ENCODE measurements at regions not wholly inside any gene's neighbourhood (a gene's known extent, or its start where the extent isn't known, plus 50 kb on each side); places are given as distances from the start of the nearest gene placed in this dataset.

- H3F3A ChIP-seq (ENCODE audit: insufficient read depth, low read depth), result no peaks in the 10 kb centered on the region
- H2AFZ ChIP-seq, result no peak overlapping the region
- H4K20me1 ChIP-seq (ENCODE audit: insufficient read depth), result no peaks in the 10 kb centered on the region
- H3K27ac ChIP-seq, result no peak overlapping the region
- no peaks in the 10 kb centered on the region for H3K79me2 ChIP-seq (ENCODE audit: low read depth)
- CTCF ChIA-PET, result no interaction called here
- no TSS peak for BruUV-seq (replicated peaks)
- H3K9me3 ChIP-seq (ENCODE audit: insufficient read depth, low read depth), result no peaks in the 10 kb centered on the region
- DNase-seq, result no peak
- no peaks in the 10 kb centered on the region for H3K9me2 ChIP-seq (ENCODE audit: insufficient read depth)
- H3K36me3 ChIP-seq (ENCODE audit: low read depth), result no peaks in the 10 kb centered on the region
- TF ChIP-seq CTCF (conservative IDR thresholded peaks at IDR 0.05), result no peak
- no peak for TF ChIP-seq EZH2 (IDR thresholded peaks at IDR 0.05; ENCODE audit: low read depth)
- H3K4me1 ChIP-seq (replicated peaks; ENCODE audit: insufficient read depth), result no peaks in the 10 kb centered on the region
- POLR2A ChIA-PET (ENCODE audit: unreplicated experiment), result no interaction called here
- H3K4me2 ChIP-seq, result no peak overlapping the region
- H3K27me3 ChIP-seq (ENCODE audit: insufficient read depth, low read depth), result no peaks in the 10 kb centered on the region
- intact Hi-C loops (cut with micrococcal nuclease; ENCODE audit: unreplicated experiment), result no loop called here
- H3K4me3 ChIP-seq, result no peak overlapping the region
Observed at GRCh38 chr6:51382847-51383246, 564.2 kb downstream of the TFAP2B start.

DNA sequence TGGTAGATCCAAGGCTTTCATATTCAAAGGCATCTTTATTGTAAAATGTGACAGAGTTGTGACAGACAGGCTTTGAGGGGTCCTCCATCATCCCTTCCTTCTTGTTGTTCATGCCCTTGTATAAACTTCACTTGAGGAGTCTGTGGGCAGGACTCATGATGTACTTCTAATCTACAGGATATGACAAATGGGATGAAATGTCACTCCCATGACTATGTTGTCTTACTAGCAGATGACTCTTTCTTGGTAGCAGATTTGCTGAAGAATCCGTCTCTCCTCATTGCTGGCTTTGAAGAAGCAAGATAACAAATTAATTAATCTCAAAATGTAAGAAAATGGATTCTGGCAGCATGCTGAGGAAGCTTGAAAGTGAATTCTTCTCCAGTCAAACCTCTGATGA, 566.1 kb downstream of the TFAP2B start:
- no peak overlapping the region for H3K4me2 ChIP-seq
- no TSS peak for BruUV-seq (replicated peaks)
- H3K4me1 ChIP-seq (replicated peaks; ENCODE audit: insufficient read depth), result no peaks in the 10 kb centered on the region
- H3K27me3 ChIP-seq (ENCODE audit: insufficient read depth, low read depth), result no peaks in the 10 kb centered on the region
- intact Hi-C loops (cut with micrococcal nuclease; ENCODE audit: unreplicated experiment), result no loop called here
- no peak for DNase-seq
- H3K9me3 ChIP-seq (ENCODE audit: insufficient read depth, low read depth), result no peaks in the 10 kb centered on the region
- POLR2A ChIA-PET (ENCODE audit: unreplicated experiment), result no interaction called here
- no peaks in the 10 kb centered on the region for H3F3A ChIP-seq (ENCODE audit: insufficient read depth, low read depth)
- H4K20me1 ChIP-seq (ENCODE audit: insufficient read depth), result no peaks in the 10 kb centered on the region
- H3K36me3 ChIP-seq (ENCODE audit: low read depth), result no peaks in the 10 kb centered on the region
- no peak overlapping the region for H3K27ac ChIP-seq
- no peaks in the 10 kb centered on the region for H3K9me2 ChIP-seq (ENCODE audit: insufficient read depth)
- TF ChIP-seq CTCF (conservative IDR thresholded peaks at IDR 0.05) (no peak), EZH2 (IDR thresholded peaks at IDR 0.05; ENCODE audit: low read depth) (no peak)
- H3K4me3 ChIP-seq, result no peak overlapping the region
- H2AFZ ChIP-seq, result no peak overlapping the region
- H3K79me2 ChIP-seq (ENCODE audit: low read depth), result no peaks in the 10 kb centered on the region
- CTCF ChIA-PET, result no interaction called here

DNA sequence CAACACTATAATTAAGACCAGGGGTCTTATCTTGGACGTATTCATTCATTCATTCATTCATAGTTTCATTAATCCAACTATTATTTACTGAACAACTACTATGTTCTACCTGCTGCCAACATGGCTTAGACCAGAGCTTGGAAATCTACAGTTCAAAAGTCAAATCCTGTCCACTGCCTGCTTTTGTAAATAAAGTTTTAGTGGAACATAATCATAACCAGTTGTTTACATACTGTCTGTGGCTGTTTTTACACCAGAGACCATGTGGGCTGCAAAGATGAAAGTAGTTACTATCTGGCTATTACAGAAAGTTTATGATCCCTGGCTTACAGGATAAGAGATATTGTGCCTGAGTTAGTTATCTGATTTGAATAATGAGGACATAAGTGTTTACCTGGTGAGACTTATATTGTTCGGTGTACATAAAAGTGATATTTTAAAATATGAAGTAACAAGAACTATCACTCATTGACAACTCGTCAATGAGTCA, 567.7 kb downstream of the TFAP2B start:
- H3K9me2 ChIP-seq (ENCODE audit: insufficient read depth), result no peaks in the 10 kb centered on the region
- H3K27ac ChIP-seq, result no peak overlapping the region
- no peaks in the 10 kb centered on the region for H3K79me2 ChIP-seq (ENCODE audit: low read depth)
- H3F3A ChIP-seq (ENCODE audit: insufficient read depth, low read depth), result no peaks in the 10 kb centered on the region
- TF ChIP-seq CTCF (conservative IDR thresholded peaks at IDR 0.05) (no peak), EZH2 (IDR thresholded peaks at IDR 0.05; ENCODE audit: low read depth) (no peak)
- no peaks in the 10 kb centered on the region for H3K4me1 ChIP-seq (replicated peaks; ENCODE audit: insufficient read depth)
- H3K4me3 ChIP-seq, result no peak overlapping the region
- BruUV-seq (replicated peaks), result no TSS peak
- DNase-seq, result no peak
- H4K20me1 ChIP-seq (ENCODE audit: insufficient read depth), result no peaks in the 10 kb centered on the region
- no peaks in the 10 kb centered on the region for H3K9me3 ChIP-seq (ENCODE audit: insufficient read depth, low read depth)
- intact Hi-C loops (cut with micrococcal nuclease; ENCODE audit: unreplicated experiment), result no loop called here
- no peak overlapping the region for H2AFZ ChIP-seq
- POLR2A ChIA-PET (ENCODE audit: unreplicated experiment), result no interaction called here
- H3K36me3 ChIP-seq (ENCODE audit: low read depth), result no peaks in the 10 kb centered on the region
- H3K4me2 ChIP-seq, result no peak overlapping the region
- H3K27me3 ChIP-seq (ENCODE audit: insufficient read depth, low read depth), result no peaks in the 10 kb centered on the region
- CTCF ChIA-PET, result no interaction called here
